C4-2B (cell line): ENCODE measurements at regions not wholly inside any gene's neighbourhood (a gene's known extent, or its start where the extent isn't known, plus 50 kb on each side); places are given as distances from the start of the nearest gene placed in this dataset.

Source experiments
- ZFX ChIP-seq: fragments of 450-650 bp; IDR thresholded peaks from 2 replicates; pipeline ENCODE4 v1.6.1; 2017
- TF ChIP-seq, protein P1 (sequence below): fragments of 450-650 bp; conservative IDR thresholded peaks from 2 replicates; pipeline ENCODE4 v1.5.1; 2017; ENCODE audit warnings: mild to moderate bottlenecking

DNA sequence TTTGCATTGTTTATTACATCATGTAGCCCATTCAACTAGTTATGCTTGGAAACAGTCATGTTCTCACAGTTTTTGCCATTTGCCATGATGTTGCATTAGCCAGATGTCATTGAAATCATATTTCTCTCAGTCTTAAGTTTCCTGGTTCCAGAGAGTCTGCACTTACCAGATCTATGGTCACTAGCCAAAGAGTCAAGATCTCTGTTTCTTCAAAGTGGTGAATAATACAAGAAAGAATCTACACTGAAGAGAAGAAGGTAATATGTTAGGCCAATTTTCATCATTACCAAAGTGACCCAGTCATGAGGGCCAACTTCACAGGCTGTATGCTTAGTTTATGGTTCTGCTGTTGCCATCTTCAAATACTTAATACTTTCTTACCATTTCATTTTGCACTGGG, 89.0 kb upstream of the PHYHIPL start:
- TF ChIP-seq, protein P1, sequence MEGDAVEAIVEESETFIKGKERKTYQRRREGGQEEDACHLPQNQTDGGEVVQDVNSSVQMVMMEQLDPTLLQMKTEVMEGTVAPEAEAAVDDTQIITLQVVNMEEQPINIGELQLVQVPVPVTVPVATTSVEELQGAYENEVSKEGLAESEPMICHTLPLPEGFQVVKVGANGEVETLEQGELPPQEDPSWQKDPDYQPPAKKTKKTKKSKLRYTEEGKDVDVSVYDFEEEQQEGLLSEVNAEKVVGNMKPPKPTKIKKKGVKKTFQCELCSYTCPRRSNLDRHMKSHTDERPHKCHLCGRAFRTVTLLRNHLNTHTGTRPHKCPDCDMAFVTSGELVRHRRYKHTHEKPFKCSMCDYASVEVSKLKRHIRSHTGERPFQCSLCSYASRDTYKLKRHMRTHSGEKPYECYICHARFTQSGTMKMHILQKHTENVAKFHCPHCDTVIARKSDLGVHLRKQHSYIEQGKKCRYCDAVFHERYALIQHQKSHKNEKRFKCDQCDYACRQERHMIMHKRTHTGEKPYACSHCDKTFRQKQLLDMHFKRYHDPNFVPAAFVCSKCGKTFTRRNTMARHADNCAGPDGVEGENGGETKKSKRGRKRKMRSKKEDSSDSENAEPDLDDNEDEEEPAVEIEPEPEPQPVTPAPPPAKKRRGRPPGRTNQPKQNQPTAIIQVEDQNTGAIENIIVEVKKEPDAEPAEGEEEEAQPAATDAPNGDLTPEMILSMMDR: no peak
- TF ChIP-seq ZFX: no peak
